ENCODE measurements at regions not wholly inside any gene's neighbourhood (a gene's known extent, or its start where the extent isn't known, plus 50 kb on each side); places are given as distances from the start of the nearest gene placed in this dataset.

DNA sequence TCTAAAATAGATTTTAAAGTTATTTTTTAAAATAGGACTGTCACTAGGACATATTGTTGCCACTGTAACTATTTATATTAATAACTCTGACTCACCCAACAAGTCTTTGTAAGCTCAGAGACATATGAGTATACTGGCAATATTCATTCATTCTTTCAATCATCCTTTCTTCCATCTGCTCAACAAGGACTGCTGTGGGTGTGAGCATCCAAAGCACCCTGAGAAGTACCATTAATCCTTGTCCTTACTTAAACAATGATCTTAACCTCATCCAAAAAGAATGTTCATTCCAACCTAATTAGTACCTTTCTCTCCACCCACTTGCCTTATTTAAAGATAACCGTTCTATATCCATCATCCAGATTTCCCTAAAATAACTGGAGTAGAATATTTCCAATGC, 94.2 kb upstream of the PPP2R3A start:
- TF ChIP-seq, protein P1, sequence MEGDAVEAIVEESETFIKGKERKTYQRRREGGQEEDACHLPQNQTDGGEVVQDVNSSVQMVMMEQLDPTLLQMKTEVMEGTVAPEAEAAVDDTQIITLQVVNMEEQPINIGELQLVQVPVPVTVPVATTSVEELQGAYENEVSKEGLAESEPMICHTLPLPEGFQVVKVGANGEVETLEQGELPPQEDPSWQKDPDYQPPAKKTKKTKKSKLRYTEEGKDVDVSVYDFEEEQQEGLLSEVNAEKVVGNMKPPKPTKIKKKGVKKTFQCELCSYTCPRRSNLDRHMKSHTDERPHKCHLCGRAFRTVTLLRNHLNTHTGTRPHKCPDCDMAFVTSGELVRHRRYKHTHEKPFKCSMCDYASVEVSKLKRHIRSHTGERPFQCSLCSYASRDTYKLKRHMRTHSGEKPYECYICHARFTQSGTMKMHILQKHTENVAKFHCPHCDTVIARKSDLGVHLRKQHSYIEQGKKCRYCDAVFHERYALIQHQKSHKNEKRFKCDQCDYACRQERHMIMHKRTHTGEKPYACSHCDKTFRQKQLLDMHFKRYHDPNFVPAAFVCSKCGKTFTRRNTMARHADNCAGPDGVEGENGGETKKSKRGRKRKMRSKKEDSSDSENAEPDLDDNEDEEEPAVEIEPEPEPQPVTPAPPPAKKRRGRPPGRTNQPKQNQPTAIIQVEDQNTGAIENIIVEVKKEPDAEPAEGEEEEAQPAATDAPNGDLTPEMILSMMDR (IDR thresholded peaks at IDR 0.05; ENCODE audit: unreplicated experiment), result no peak
- no peak for DNase-seq (ENCODE audit: low spot score)
- Mint-ChIP-seq H3K4me1 (ENCODE audit: unreplicated experiment) (no peaks in the 10 kb centered on the region), H3K27ac (ENCODE audit: unreplicated experiment) (no peak overlapping the region), H3K36me3 (ENCODE audit: low read depth, unreplicated experiment) (no peaks in the 10 kb centered on the region), H3K9me3 (ENCODE audit: unreplicated experiment) (no peaks in the 10 kb centered on the region), H3K4me3 (ENCODE audit: unreplicated experiment) (no peak overlapping the region), H3K27me3 (ENCODE audit: unreplicated experiment) (no peaks in the 10 kb centered on the region)

DNA sequence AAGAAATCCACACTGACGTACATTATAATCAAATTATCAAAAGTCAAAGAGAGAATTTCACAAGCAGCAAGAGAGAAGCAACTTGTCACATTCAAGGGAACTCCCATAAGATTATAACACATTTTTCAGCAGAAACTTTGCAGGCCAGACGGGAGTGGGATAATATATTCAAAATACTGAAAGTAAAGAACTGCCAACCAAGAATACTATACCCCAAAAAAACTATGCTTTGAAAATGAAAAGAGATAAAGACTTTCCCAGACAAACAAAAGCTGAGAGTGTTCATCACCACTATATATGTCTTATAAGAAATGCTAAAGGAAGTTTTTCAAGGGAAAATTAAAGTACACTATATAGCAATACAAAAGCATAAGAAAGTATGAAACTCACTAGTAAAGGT, 91.5 kb upstream of the PPP2R3A start:
- H3K27me3 Mint-ChIP-seq (ENCODE audit: unreplicated experiment), result no peaks in the 10 kb centered on the region
- H3K4me1 Mint-ChIP-seq (ENCODE audit: unreplicated experiment), result no peaks in the 10 kb centered on the region
- H3K36me3 Mint-ChIP-seq (ENCODE audit: low read depth, unreplicated experiment), result no peaks in the 10 kb centered on the region
- no peak overlapping the region for H3K27ac Mint-ChIP-seq (ENCODE audit: unreplicated experiment)
- H3K9me3 Mint-ChIP-seq (ENCODE audit: unreplicated experiment), result no peaks in the 10 kb centered on the region
- no peak for DNase-seq (ENCODE audit: low spot score)
- H3K4me3 Mint-ChIP-seq (ENCODE audit: unreplicated experiment), result no peak overlapping the region
- TF ChIP-seq, protein P1 (IDR thresholded peaks at IDR 0.05; ENCODE audit: unreplicated experiment), result no peak

DNA sequence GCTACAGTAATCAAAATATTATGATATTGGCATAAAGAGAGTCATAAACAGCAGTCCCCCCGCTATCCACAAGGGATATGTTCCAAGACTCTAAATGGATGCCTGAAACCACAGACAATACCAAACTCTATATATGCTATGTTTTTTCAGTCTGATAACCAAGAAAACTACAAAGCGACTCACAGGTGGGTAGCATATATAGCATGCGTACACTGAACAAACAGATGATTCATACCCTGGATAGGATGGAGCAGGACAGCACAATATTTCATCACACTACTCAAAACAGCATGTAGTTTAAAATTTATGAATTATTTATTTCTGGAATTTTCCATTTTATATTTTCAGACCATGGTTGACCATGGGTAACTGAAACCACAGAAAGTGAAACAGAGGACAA, 87.0 kb upstream of the PPP2R3A start:
- Mint-ChIP-seq H3K9me3 (ENCODE audit: unreplicated experiment) (no peaks in the 10 kb centered on the region), H3K4me3 (ENCODE audit: unreplicated experiment) (no peak overlapping the region), H3K36me3 (ENCODE audit: low read depth, unreplicated experiment) (no peaks in the 10 kb centered on the region), H3K4me1 (ENCODE audit: unreplicated experiment) (no peaks in the 10 kb centered on the region), H3K27ac (ENCODE audit: unreplicated experiment) (no peak overlapping the region), H3K27me3 (ENCODE audit: unreplicated experiment) (peaks cover 1% of the 10 kb centered on the region)
- TF ChIP-seq, protein P1 (IDR thresholded peaks at IDR 0.05; ENCODE audit: unreplicated experiment), result no peak
- no peak for DNase-seq (ENCODE audit: low spot score)

DNA sequence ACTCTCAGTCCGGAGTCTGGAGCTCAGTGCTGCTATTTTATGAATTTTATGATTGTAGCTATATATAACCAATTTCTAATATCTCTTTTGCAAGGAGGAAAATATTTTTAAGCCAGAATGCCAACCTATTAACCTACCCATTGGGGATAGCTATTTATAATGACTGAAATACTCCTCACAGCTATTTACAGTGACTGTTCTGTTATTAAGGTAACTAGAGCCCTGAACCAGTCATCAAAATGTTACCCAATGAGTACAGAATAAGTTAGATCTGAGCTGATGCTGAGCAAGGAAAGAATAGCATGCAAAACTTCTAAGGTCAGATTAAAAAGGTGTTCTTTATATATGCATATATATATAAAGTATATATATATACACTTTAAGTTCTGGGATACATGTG, 79.6 kb upstream of the PPP2R3A start:
- no peak overlapping the region for H3K4me3 Mint-ChIP-seq (ENCODE audit: unreplicated experiment)
- H3K27me3 Mint-ChIP-seq (ENCODE audit: unreplicated experiment), result no peaks in the 10 kb centered on the region
- no peak overlapping the region for H3K27ac Mint-ChIP-seq (ENCODE audit: unreplicated experiment)
- TF ChIP-seq, protein P1 (IDR thresholded peaks at IDR 0.05; ENCODE audit: unreplicated experiment), result no peak
- H3K36me3 Mint-ChIP-seq (ENCODE audit: low read depth, unreplicated experiment), result no peaks in the 10 kb centered on the region
- no peak for DNase-seq (ENCODE audit: low spot score)
- H3K4me1 Mint-ChIP-seq (ENCODE audit: unreplicated experiment), result no peaks in the 10 kb centered on the region
- H3K9me3 Mint-ChIP-seq (ENCODE audit: unreplicated experiment), result no peaks in the 10 kb centered on the region

DNA sequence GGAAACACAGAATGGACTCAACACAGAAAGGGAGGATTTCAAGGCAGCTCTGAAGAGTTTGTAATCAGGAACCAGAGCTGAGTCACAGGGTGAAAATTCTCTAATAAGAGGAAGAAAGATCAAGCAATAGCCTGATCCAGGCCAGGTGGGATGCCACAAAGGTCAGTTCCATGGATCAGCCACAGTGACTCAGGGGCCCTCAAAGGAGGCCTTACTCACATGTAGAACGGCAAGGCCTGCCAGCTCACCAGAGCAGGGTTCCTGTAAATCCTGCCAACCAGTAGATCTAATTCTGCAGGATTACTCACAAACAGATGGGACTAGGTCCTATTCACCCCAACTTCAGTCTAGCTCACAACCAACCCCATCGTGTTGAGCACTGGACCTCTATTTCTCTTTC, 78.3 kb upstream of the PPP2R3A start:
- H3K27me3 Mint-ChIP-seq (ENCODE audit: unreplicated experiment), result no peaks in the 10 kb centered on the region

More for the DNA sequence above, 78.3 kb upstream of the PPP2R3A start:
- TF ChIP-seq, protein P1 (IDR thresholded peaks at IDR 0.05; ENCODE audit: unreplicated experiment), result no peak
- H3K36me3 Mint-ChIP-seq (ENCODE audit: low read depth, unreplicated experiment), result no peaks in the 10 kb centered on the region
- no peaks in the 10 kb centered on the region for H3K9me3 Mint-ChIP-seq (ENCODE audit: unreplicated experiment)
- DNase-seq (ENCODE audit: low spot score), result no peak
- H3K27ac Mint-ChIP-seq (ENCODE audit: unreplicated experiment), result no peak overlapping the region
- H3K4me1 Mint-ChIP-seq (ENCODE audit: unreplicated experiment), result no peaks in the 10 kb centered on the region
- no peak overlapping the region for H3K4me3 Mint-ChIP-seq (ENCODE audit: unreplicated experiment)

Data from endothelial cell (in vitro differentiated cells).